ENCODE measurements at regions not wholly inside any gene's neighbourhood (a gene's known extent, or its start where the extent isn't known, plus 50 kb on each side); places are given as distances from the start of the nearest gene placed in this dataset.

DNA sequence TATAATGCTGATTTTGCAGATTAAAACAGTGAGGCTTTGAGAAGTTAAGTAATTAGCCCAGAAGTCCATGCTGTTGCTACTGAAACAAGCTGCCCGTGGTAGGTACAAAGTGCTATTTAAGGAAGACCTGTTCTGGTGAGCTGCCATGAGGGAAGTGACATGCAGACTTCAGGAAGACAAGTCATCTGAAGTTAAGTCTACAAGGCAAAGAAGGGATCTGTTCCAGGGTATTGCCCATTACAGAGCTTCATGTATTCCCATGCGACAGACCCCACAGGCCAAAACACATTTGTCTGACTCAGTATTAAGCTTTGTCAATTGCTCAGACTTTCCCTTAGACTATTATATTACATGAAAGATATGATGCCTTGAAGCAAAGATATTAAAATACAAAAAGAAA lies 520.8 kb downstream of the FBXO15 start:
- Histone ChIP-seq H3K4me1 (ENCODE audit: control insufficient read depth in 1 of 2, insufficient read depth in 2 of 2, low read length in 2 of 2) (no peaks in the 10 kb centered on the region), H3K79me2 (ENCODE audit: insufficient read depth, low read length) (no peaks in the 10 kb centered on the region), H3K9me3 (ENCODE audit: control insufficient read depth in 1 of 2, insufficient read depth in 1 of 2, low read depth in 1 of 2, low read length in 2 of 2) (peaks cover 4 to 9% of the 10 kb centered on the region in 2 experiments; a peak in 2 of 4 replicates), H4K20me1 (ENCODE audit: insufficient read depth) (no peaks in the 10 kb centered on the region), H3K27me3 (ENCODE audit: insufficient read depth, low read length) (no peaks in the 10 kb centered on the region), H3K9ac (ENCODE audit: low read length) (no peak overlapping the region), H3K27ac (ENCODE audit: low read depth, low read length) (no peak overlapping the region), H2AFZ (ENCODE audit: low read depth, low read length, poor library complexity, severe bottlenecking) (no peak overlapping the region), H3K9me2 (ENCODE audit: insufficient read depth) (no peaks in the 10 kb centered on the region), H3K36me3 (ENCODE audit: control insufficient read depth in 1 of 2, insufficient read depth in 2 of 2, low read length in 2 of 2) (no peaks in the 10 kb centered on the region), H3K4me3 (replicated peaks in 1 of 2; ENCODE audit: low read depth in 1 of 2, low read length in 2 of 2) (no peak overlapping the region), H3K4me2 (ENCODE audit: low read length) (no peak overlapping the region)
- ChIA-PET RAD21 (ENCODE audit: low non-redundant PET in 1 of 2, low total read pairs in 2 of 2, uncharacterized antibody in 2 of 2, unreplicated experiment in 2 of 2) (no interaction called here), CTCF (no interaction called here), POLR2A (no interaction called here)
- TF ChIP-seq, protein P1, sequence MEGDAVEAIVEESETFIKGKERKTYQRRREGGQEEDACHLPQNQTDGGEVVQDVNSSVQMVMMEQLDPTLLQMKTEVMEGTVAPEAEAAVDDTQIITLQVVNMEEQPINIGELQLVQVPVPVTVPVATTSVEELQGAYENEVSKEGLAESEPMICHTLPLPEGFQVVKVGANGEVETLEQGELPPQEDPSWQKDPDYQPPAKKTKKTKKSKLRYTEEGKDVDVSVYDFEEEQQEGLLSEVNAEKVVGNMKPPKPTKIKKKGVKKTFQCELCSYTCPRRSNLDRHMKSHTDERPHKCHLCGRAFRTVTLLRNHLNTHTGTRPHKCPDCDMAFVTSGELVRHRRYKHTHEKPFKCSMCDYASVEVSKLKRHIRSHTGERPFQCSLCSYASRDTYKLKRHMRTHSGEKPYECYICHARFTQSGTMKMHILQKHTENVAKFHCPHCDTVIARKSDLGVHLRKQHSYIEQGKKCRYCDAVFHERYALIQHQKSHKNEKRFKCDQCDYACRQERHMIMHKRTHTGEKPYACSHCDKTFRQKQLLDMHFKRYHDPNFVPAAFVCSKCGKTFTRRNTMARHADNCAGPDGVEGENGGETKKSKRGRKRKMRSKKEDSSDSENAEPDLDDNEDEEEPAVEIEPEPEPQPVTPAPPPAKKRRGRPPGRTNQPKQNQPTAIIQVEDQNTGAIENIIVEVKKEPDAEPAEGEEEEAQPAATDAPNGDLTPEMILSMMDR (IDR thresholded peaks at IDR 0.05 in 2 of 3, conservative IDR thresholded peaks at IDR 0.05 in 1 of 3; ENCODE audit: borderline replicate concordance in 1 of 3, insufficient read depth in 1 of 3, low read depth in 2 of 3, low read length in 2 of 3), result no peak
- no peak for TF ChIP-seq ZNF274 (IDR thresholded peaks at IDR 0.05; ENCODE audit: low read depth, low read length)
- ATAC-seq, result no peak
- BruUV-seq (replicated peaks), result no TSS peak
- intact Hi-C loops (cut with micrococcal nuclease), result no loop called here
- DNase-seq (ENCODE audit: low read depth, low spot score), result no peak

DNA sequence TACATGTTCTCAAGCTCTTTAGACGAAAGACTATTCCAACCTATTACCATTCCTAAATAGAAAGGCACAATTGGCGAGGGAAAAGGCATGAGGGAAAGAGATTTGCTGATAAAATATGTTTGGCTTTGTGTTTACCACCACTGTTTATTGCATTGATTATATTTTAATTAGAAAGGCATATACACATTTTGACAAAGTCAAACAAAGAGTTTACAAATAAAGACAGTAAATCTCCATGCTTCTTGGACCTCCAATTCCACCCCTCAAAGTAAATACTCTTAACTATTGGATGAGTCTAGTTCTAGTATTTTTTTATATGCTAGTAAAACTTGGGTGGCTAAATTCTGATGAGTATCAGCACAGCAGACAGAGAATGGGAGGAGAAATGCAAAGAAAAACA lies 521.4 kb downstream of the FBXO15 start:
- intact Hi-C loops (cut with micrococcal nuclease), result no loop called here
- Histone ChIP-seq H3K4me2 (ENCODE audit: low read length) (no peak overlapping the region), H3K9me2 (ENCODE audit: insufficient read depth) (no peaks in the 10 kb centered on the region), H3K9me3 (ENCODE audit: control insufficient read depth in 1 of 2, insufficient read depth in 1 of 2, low read depth in 1 of 2, low read length in 2 of 2) (peaks cover 4 to 8% of the 10 kb centered on the region in 2 experiments; a peak in 2 of 4 replicates), H2AFZ (ENCODE audit: low read depth, low read length, poor library complexity, severe bottlenecking) (no peak overlapping the region), H3K4me1 (ENCODE audit: control insufficient read depth in 1 of 2, insufficient read depth in 2 of 2, low read length in 2 of 2) (no peaks in the 10 kb centered on the region), H3K9ac (ENCODE audit: low read length) (no peak overlapping the region), H3K79me2 (ENCODE audit: insufficient read depth, low read length) (no peaks in the 10 kb centered on the region), H4K20me1 (ENCODE audit: insufficient read depth) (no peaks in the 10 kb centered on the region), H3K27ac (ENCODE audit: low read depth, low read length) (no peak overlapping the region), H3K36me3 (ENCODE audit: control insufficient read depth in 1 of 2, insufficient read depth in 2 of 2, low read length in 2 of 2) (no peaks in the 10 kb centered on the region), H3K27me3 (ENCODE audit: insufficient read depth, low read length) (no peaks in the 10 kb centered on the region), H3K4me3 (replicated peaks in 1 of 2; ENCODE audit: low read depth in 1 of 2, low read length in 2 of 2) (no peak overlapping the region)
- DNase-seq (ENCODE audit: low read depth, low spot score) (no peak), ATAC-seq (no peak)
- no TSS peak for BruUV-seq (replicated peaks)
- POLR2A ChIA-PET, result no interaction called here
- CTCF ChIA-PET, result no interaction called here
- RAD21 ChIA-PET (ENCODE audit: low non-redundant PET in 1 of 2, low total read pairs in 2 of 2, uncharacterized antibody in 2 of 2, unreplicated experiment in 2 of 2), result no interaction called here
- TF ChIP-seq, protein P2, sequence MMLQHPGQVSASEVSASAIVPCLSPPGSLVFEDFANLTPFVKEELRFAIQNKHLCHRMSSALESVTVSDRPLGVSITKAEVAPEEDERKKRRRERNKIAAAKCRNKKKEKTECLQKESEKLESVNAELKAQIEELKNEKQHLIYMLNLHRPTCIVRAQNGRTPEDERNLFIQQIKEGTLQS (IDR thresholded peaks at IDR 0.05), result no peak
- TF ChIP-seq CEBPB (IDR thresholded peaks at IDR 0.05; ENCODE audit: low read depth) (no peak), SIN3A (IDR thresholded peaks at IDR 0.05; ENCODE audit: low read depth) (no peak), SRF (IDR thresholded peaks at IDR 0.05; ENCODE audit: low read depth) (no peak), YY1 (IDR thresholded peaks at IDR 0.05; ENCODE audit: extremely low read depth, insufficient replicate concordance, low read depth, low read length) (no peak), FOSL1 (IDR thresholded peaks at IDR 0.05; ENCODE audit: low read depth) (no peak), EZH2 (IDR thresholded peaks at IDR 0.05) (no peak), TCF7L2 (IDR thresholded peaks at IDR 0.05; ENCODE audit: borderline replicate concordance, extremely low read depth, insufficient read depth, insufficient read length) (no peak), EGR1 (IDR thresholded peaks at IDR 0.05; ENCODE audit: low read depth) (no peak), EZH2phosphoT487 (IDR thresholded peaks at IDR 0.05; ENCODE audit: borderline replicate concordance) (no peak), JUND (IDR thresholded peaks at IDR 0.05) (no peak)
- TF ChIP-seq, protein P3, sequence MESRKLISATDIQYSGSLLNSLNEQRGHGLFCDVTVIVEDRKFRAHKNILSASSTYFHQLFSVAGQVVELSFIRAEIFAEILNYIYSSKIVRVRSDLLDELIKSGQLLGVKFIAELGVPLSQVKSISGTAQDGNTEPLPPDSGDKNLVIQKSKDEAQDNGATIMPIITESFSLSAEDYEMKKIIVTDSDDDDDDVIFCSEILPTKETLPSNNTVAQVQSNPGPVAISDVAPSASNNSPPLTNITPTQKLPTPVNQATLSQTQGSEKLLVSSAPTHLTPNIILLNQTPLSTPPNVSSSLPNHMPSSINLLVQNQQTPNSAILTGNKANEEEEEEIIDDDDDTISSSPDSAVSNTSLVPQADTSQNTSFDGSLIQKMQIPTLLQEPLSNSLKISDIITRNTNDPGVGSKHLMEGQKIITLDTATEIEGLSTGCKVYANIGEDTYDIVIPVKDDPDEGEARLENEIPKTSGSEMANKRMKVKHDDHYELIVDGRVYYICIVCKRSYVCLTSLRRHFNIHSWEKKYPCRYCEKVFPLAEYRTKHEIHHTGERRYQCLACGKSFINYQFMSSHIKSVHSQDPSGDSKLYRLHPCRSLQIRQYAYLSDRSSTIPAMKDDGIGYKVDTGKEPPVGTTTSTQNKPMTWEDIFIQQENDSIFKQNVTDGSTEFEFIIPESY (IDR thresholded peaks at IDR 0.05; ENCODE audit: extremely low read depth, insufficient replicate concordance, low read length), result no peak
- TF ChIP-seq, protein P1 (IDR thresholded peaks at IDR 0.05 in 2 of 3, conservative IDR thresholded peaks at IDR 0.05 in 1 of 3; ENCODE audit: borderline replicate concordance in 1 of 3, insufficient read depth in 1 of 3, low read depth in 2 of 3, low read length in 2 of 3), result no peak
